ENCODE measurements at regions not wholly inside any gene's neighbourhood (a gene's known extent, or its start where the extent isn't known, plus 50 kb on each side); places are given as distances from the start of the nearest gene placed in this dataset.

GRCh38 chr1:65741993-65742392, 50.7 kb upstream of the PDE4B start:
- DNase-seq (ENCODE audit: extremely low read depth, low read depth, low spot score) = no peak

All from glomerular endothelial cell (primary cell).